ENCODE measurements at regions not wholly inside any gene's neighbourhood (a gene's known extent, or its start where the extent isn't known, plus 50 kb on each side); places are given as distances from the start of the nearest gene placed in this dataset.
"Not testable (repeated sequence)": the region's sequence is repeated elsewhere in the genome, so short reads cannot be mapped to it uniquely, and the experiment has no call there.

DNA sequence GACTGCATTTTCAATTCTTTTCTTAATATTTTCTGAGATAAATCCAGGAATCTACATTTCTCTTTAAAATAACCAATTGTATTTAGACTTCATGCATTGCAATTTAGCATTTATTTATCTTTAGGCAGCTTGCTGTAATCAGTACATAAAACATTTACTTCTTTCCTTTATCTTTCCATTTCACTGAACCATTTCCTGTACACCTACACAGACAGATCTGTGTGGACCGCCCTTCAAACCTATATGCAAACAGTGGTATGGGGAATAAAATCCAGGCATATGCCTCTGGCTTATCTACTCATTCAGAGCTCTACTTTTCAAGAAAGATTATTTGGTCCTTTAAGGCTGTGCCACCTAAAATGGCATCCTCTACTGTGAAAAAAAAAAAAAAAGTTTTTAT lies 640.0 kb downstream of the MAT2B start:
- Histone ChIP-seq H3K27me3 (no peaks in the 10 kb centered on the region), H3K4me1 (no peaks in the 10 kb centered on the region), H3K36me3 (no peaks in the 10 kb centered on the region), H3K27ac (no peak overlapping the region), H3K4me3 (no peak overlapping the region), H3K9me3 (no peaks in the 10 kb centered on the region)
- no peak for DNase-seq (ENCODE audit: low spot score)
- TF ChIP-seq, protein P1, sequence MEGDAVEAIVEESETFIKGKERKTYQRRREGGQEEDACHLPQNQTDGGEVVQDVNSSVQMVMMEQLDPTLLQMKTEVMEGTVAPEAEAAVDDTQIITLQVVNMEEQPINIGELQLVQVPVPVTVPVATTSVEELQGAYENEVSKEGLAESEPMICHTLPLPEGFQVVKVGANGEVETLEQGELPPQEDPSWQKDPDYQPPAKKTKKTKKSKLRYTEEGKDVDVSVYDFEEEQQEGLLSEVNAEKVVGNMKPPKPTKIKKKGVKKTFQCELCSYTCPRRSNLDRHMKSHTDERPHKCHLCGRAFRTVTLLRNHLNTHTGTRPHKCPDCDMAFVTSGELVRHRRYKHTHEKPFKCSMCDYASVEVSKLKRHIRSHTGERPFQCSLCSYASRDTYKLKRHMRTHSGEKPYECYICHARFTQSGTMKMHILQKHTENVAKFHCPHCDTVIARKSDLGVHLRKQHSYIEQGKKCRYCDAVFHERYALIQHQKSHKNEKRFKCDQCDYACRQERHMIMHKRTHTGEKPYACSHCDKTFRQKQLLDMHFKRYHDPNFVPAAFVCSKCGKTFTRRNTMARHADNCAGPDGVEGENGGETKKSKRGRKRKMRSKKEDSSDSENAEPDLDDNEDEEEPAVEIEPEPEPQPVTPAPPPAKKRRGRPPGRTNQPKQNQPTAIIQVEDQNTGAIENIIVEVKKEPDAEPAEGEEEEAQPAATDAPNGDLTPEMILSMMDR (IDR thresholded peaks at IDR 0.05): no peak

- Histone ChIP-seq H3K27ac (no peak overlapping the region), H3K36me3 (no peaks in the 10 kb centered on the region), H3K4me3 (no peak overlapping the region), H3K4me1 (no peaks in the 10 kb centered on the region), H3K9me3 (no peaks in the 10 kb centered on the region), H3K27me3 (no peaks in the 10 kb centered on the region)
- DNase-seq (ENCODE audit: low spot score): no peak
- TF ChIP-seq, protein P1 (IDR thresholded peaks at IDR 0.05): no peak
Measured at GRCh38 chr5:164146223-164146622, 640.8 kb downstream of the MAT2B start.

DNA sequence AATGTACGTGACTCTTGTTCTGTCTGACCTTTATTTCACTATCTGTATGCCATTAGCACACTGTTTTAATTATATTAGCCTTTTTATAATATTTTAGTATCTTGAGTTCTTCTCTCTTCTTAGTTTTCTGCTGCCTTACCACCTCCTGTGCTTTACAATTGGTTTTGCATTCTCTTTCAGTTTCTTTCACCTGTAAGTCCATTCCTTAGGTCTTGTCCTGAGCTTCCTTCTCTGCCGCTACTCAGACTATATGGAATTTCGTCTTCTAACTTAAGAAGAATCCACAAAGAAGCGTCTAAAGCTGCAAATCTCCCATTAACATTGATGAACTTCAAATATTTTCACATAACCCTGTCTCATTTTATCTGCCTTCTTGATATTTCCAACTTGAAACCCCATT lies 642.9 kb downstream of the MAT2B start:
- H3K9me3 ChIP-seq: no peaks in the 10 kb centered on the region
- H3K27me3 ChIP-seq: no peaks in the 10 kb centered on the region
- H3K4me3 ChIP-seq: no peak overlapping the region
- H3K36me3 ChIP-seq: no peaks in the 10 kb centered on the region
- DNase-seq (ENCODE audit: low spot score): no peak
- no peaks in the 10 kb centered on the region for H3K4me1 ChIP-seq
- TF ChIP-seq, protein P1 (IDR thresholded peaks at IDR 0.05): no peak
- H3K27ac ChIP-seq: no peak overlapping the region

- not testable (repeated sequence) for H3K27ac ChIP-seq; H3K4me3 ChIP-seq; H3K36me3 ChIP-seq; H3K27me3 ChIP-seq; H3K4me1 ChIP-seq; DNase-seq (ENCODE audit: low spot score); H3K9me3 ChIP-seq
Measured at GRCh38 chr5:164152539-164152938, 647.1 kb downstream of the MAT2B start.

- Histone ChIP-seq H3K4me3 (no peak overlapping the region), H3K9me3 (no peaks in the 10 kb centered on the region), H3K27me3 (no peaks in the 10 kb centered on the region), H3K36me3 (no peaks in the 10 kb centered on the region), H3K27ac (no peak overlapping the region), H3K4me1 (no peaks in the 10 kb centered on the region)
- DNase-seq (ENCODE audit: low spot score): no peak
- TF ChIP-seq, protein P1 (IDR thresholded peaks at IDR 0.05): no peak
Measured at GRCh38 chr5:164153469-164154172, 648.2 kb downstream of the MAT2B start.

DNA sequence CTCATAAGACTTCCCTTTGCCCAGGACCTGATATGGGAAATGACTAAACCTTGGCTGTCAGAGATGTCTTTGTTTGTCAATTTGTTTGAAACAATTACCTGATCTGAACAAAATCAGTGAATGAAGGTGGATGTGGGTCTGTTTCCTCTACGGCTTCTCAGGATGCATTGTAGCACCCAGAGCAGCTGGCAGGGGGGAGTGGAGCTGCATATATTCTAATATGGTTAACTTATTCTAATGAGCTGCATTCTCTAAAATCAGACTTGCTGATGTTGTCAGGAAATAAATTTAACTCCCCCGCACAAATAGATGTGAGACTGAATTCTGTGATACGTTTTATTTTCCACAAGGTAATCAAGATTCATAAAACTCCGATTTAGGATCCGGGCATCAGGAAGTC lies 665.4 kb downstream of the MAT2B start:
- H3K9me3 ChIP-seq: no peaks in the 10 kb centered on the region
- H3K4me3 ChIP-seq: no peak overlapping the region
- TF ChIP-seq, protein P1 (IDR thresholded peaks at IDR 0.05): no peak
- no peak for DNase-seq (ENCODE audit: low spot score)
- no peak overlapping the region for H3K27ac ChIP-seq
- H3K27me3 ChIP-seq: no peaks in the 10 kb centered on the region
- no peaks in the 10 kb centered on the region for H3K4me1 ChIP-seq
- no peaks in the 10 kb centered on the region for H3K36me3 ChIP-seq
